ENCODE measurements at regions not wholly inside any gene's neighbourhood (a gene's known extent, or its start where the extent isn't known, plus 50 kb on each side); places are given as distances from the start of the nearest gene placed in this dataset.

- TF ChIP-seq CTCF (IDR thresholded peaks at IDR 0.05; ENCODE audit: poor library complexity) (no peak), EZH2 (IDR thresholded peaks at IDR 0.05; ENCODE audit: borderline replicate concordance) (no peak)
These were observed 175.0 kb upstream of the HMCN1 start for GRCh38 chr1:185559151-185559550.

Data from hepatocyte (in vitro differentiated cells).